Mammary epithelial cell (primary cell): ENCODE measurements at regions not wholly inside any gene's neighbourhood (a gene's known extent, or its start where the extent isn't known, plus 50 kb on each side); places are given as distances from the start of the nearest gene placed in this dataset.

Source experiments
- EZH2 ChIP-seq: IDR thresholded peaks from 2 replicates; pipeline ENCODE4 v1.6.1; 2012; ENCODE audit warnings: low read length, inconsistent platforms, borderline replicate concordance
- TF ChIP-seq, protein P1 (sequence below), 2 donors: IDR thresholded peaks in 1 of 2; conservative IDR thresholded peaks in 1 of 2; 2 replicates each; pipeline ENCODE4 v1.5.1; 2011 to 2012; ENCODE audit warnings: inconsistent platforms in 2 of 2, low read length in 2 of 2, mild to moderate bottlenecking in 2 of 2, control low read depth in 1 of 2, low read depth in 1 of 2; ENCODE audit not compliant: insufficient read depth in 1 of 2; ENCODE audit errors: extremely low read depth in 1 of 2

DNA sequence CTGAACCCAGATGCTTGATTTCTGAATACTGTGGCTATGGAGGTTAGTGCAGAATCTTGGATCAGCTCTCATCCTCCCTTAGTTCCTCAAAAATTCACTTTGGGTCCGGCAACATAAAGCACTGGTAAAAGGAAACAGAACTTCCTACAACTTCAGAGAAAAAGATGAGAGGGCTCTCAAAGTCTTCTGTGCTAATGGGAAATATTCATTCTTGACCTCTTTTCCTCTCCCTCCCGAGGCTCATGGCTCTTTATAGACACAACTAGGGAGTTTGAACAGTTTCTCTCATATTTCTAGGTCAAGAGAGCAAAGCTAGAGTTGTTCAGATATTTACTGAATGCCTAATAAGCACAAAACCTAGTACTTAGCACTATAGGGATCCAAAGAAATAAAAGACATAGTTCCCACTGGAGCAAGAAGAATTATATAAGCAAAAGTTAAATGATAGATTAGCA is 124.1 kb upstream of the TCF21 start:
- TF ChIP-seq, protein P1, sequence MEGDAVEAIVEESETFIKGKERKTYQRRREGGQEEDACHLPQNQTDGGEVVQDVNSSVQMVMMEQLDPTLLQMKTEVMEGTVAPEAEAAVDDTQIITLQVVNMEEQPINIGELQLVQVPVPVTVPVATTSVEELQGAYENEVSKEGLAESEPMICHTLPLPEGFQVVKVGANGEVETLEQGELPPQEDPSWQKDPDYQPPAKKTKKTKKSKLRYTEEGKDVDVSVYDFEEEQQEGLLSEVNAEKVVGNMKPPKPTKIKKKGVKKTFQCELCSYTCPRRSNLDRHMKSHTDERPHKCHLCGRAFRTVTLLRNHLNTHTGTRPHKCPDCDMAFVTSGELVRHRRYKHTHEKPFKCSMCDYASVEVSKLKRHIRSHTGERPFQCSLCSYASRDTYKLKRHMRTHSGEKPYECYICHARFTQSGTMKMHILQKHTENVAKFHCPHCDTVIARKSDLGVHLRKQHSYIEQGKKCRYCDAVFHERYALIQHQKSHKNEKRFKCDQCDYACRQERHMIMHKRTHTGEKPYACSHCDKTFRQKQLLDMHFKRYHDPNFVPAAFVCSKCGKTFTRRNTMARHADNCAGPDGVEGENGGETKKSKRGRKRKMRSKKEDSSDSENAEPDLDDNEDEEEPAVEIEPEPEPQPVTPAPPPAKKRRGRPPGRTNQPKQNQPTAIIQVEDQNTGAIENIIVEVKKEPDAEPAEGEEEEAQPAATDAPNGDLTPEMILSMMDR (conservative IDR thresholded peaks at IDR 0.05 in 1 of 2, IDR thresholded peaks at IDR 0.05 in 1 of 2; ENCODE audit: extremely low read depth in 1 of 2, insufficient read depth in 1 of 2, low read depth in 1 of 2, low read length in 2 of 2): no peak
- TF ChIP-seq EZH2: no peak
